Anterior cingulate cortex (tissue), 58 donors: ENCODE measurements at regions not wholly inside any gene's neighbourhood (a gene's known extent, or its start where the extent isn't known, plus 50 kb on each side); places are given as distances from the start of the nearest gene placed in this dataset.
"Not testable (repeated sequence)": the region's sequence is repeated elsewhere in the genome, so short reads cannot be mapped to it uniquely, and the experiment has no call there.

Experiments used
- DNase-seq, 58 donors: peaks; one replicate each; lab custom pipeline; 2025; lab: John Stamatoyannopoulos, UW

- DNase-seq: no peak
These were observed 1358.7 kb upstream of the NRXN1 start for GRCh38 chr2:52390651-52391050.

- DNase-seq: no peak
These were observed 1356.1 kb upstream of the NRXN1 start for GRCh38 chr2:52387937-52388590.

DNA sequence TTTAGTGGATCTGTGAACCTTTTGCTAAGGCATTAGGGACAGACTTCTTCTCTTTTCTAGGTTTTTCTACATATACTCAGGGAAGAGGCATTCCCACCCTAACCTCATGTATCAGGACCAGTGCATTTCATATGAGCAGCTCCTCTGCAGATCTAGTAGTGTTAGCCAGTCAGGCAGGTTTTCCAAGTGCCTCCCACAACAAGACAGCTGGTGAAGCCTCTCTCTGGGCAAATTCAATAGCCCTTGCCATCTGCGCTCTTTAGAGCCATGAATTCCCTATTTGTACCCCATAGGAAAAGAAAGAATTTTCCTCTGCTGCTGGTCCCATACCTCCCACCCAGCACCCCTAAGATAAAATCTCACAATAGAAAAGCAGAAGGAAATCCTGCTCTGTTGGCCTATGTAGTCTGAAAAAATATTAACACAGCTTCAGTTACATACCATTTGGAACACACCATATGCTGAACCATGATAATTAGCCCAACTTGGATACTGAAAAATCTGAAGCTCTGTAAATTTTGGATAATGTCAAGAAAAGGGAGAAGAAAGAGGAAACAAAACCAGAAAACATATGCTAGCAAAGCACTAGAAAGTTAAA is 1354.6 kb upstream of the NRXN1 start:
- DNase-seq: peak in 6 of 58 donors; percentile 1 to 26 (median 4)

DNA sequence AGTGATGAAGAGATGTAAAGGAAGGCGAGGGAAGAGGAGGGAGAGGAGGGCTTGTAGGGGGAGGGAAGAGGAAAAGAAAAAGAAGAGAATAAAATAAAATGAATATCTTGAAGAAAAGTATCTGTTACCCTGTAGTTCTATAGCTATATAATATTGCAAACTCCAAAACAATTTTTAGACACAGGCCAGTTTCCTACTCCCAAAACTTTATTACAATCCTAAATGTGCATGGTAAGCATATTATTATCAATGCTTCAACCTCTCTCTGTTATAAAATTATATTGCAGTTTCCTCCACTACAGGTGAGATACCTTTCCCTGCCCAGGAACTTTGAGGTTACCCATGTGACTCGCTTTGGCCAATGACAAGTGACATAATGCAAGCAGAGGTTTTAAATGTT is 1351.6 kb upstream of the NRXN1 start:
- DNase-seq: no peak

- no peak for DNase-seq
These were observed 1337.2 kb upstream of the NRXN1 start for GRCh38 chr2:52369178-52369577.

- DNase-seq: no peak
These were observed 1336.2 kb upstream of the NRXN1 start for GRCh38 chr2:52368141-52368540.

- no peak for DNase-seq
These were observed 1334.0 kb upstream of the NRXN1 start for GRCh38 chr2:52365946-52366345.

- DNase-seq: no peak
These were observed 1324.6 kb upstream of the NRXN1 start for GRCh38 chr2:52356556-52356955.

DNA sequence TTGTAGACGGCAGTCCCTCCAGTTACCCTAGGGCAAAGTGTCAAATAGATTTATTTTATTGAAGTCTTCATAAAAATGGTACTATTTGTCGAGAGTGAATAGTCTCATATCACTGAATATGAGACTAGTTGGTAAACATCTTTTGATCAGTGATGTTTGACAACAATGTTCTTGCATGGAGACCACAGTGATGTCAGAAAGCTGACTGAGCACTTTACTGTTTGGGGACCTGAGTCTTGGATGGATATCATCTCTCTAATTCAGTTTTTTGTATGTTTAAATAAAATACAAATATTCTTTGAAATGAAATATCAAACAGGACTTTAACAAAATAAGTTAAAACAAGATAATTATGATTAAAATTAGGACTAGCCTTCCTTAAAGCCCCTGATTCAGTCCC is 1315.4 kb upstream of the NRXN1 start:
- DNase-seq: no peak

- DNase-seq: no peak
These were observed 1313.7 kb upstream of the NRXN1 start for GRCh38 chr2:52345676-52346075.

DNA sequence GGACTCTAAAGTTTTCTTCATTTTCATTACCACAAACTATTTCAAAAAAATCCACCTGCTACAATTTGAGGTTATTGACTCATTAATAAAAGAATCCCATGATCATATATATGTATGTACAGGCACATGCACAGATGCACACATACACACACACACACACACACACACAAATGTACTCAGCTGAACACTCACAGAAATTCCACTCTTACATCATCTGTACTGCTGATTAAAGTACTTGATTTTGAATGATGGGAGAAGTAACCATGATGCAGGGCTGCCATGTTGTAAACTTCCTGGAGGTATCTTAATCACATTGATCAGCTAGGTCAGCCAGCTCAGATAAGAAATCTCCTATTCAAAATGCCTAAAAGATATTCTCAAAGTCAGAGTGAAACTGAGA is 1313.2 kb upstream of the NRXN1 start:
- DNase-seq: no peak

GRCh38 chr2:52343706-52344266 is 1311.9 kb upstream of the NRXN1 start:
- DNase-seq: no peak

GRCh38 chr2:52343010-52343409 is 1311.1 kb upstream of the NRXN1 start:
- no peak for DNase-seq

DNA sequence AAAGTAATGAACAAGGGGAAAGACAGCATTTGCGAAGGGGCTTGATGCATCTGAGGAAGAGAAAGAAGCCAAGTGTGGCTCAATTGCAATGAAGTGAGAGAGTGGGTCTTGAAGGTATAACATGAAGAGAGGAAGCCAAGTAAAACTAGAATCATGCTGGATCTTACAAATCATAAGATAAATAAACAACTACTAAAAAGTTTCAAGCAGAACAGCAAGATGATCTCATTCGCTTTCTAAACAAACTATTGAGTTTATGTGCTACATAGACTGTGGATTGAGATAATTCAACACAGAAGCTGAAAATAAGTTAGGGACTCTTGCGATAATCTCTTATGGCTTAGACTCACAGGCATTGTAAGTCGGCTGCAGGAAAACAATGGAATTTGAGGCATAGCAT is 1310.5 kb upstream of the NRXN1 start:
- DNase-seq: no peak

DNA sequence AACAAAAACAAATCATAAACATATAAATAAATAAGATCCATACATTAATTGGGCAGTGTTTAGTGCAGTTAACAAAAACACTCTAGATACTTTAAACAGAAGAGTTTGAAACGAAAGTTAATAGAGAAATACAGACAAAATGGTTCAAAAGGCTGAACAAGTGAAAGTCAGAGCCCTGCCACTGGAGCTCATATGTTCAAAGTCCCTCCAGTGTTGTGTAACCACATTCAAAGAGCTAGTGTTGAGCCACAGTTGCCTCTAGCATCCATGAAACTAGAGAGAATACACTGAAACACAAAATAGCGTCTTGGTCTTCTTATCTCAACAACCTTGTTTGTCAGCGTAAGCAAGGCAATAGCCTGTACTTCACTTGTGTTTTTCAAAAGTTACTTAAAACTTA is 1309.8 kb upstream of the NRXN1 start:
- DNase-seq: no peak

DNA sequence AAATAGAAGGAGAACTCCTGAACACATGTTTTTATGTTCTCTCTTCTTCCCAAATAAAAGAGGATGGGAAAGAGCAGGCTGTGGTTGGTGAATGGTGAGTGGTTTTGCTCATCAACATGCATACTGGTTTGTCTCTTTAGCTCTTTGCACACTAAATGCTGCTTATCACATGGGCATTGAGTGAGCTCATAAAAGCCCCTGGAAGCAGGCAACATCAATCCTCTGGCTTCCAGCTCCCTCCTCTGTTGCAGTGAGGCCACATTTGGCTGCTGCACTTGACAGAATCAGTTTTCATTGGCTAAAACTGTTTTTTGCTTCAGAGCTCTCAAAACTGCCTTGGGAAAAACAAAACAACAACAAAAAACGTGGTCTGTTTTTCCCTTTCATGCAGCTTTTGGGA is 1308.2 kb upstream of the NRXN1 start:
- peak in 15 of 58 donors; percentile 0 to 32 (median 1) for DNase-seq

DNA sequence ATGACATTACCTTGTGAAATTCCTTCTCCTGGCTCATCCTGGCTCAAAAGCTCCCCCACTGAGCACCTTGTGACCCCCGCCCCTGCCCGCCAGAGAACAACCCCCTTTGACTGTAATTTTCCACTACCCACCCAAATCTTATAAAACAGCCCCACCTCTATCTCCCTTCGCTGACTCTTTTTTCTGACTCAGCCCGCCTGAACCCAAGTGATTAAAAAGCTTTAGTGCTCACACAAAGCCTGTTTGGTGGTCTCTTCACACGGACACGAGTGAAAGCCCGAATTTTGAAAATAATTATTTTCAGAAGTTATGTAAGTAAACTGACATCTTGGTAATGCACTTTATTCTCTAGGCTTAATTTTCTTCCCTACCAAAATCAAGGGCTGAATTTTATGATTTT is 1305.9 kb upstream of the NRXN1 start:
- DNase-seq: not testable (repeated sequence)

- no peak for DNase-seq
These were observed 1305.0 kb upstream of the NRXN1 start for GRCh38 chr2:52336951-52337350.

DNA sequence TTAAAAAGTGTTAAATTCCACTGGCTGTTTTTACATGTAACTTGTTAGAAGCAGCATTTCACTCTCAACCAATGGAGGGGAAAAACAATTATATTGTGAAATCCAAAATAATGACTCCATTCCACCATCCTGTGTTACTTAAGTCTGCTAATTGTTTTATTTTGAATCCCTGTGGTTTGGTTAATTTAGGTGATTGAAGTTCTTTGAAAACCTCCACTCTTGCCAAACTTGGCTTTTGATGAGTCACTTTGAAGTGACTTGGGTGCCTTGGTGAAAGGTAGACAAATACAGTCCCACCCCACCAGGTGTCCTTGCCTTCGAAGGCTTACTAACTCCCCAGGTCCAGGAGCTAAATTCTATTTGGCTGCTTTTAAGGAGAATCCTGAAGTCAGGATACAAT is 1303.8 kb upstream of the NRXN1 start:
- no peak for DNase-seq

- DNase-seq: no peak
These were observed 1302.3 kb upstream of the NRXN1 start for GRCh38 chr2:52334185-52334584.

GRCh38 chr2:52327641-52328040 is 1295.7 kb upstream of the NRXN1 start:
- no peak for DNase-seq

DNA sequence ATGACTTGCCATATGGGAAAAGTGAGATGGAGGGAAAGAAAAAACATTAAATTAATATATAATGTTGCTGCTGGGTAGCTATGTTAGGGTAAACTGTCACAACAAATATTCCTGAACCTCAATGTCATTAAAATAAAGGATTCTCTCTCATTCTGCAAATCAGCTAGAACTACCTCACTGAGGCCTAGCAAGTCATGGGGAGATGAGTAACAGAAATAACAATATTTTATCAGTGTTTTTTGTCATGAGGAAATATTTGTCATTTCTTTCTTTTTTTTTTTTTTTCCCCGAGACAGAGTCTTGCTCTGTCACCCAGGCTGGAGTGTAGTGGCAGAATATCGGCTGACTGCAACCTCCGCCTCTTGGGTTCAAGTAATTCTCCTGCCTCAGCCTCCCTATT is 1282.3 kb upstream of the NRXN1 start:
- no peak for DNase-seq
